ENCODE measurements at regions not wholly inside any gene's neighbourhood (a gene's known extent, or its start where the extent isn't known, plus 50 kb on each side); places are given as distances from the start of the nearest gene placed in this dataset.
"Not testable (repeated sequence)": the region's sequence is repeated elsewhere in the genome, so short reads cannot be mapped to it uniquely, and the experiment has no call there.

GRCh38 chr2:241984658-241985057 is 115.1 kb downstream of the RTP5 start:
- FAIRE-seq, result no peak

- not testable (repeated sequence) for FAIRE-seq
Observed at GRCh38 chr2:241985161-241985985, 115.8 kb downstream of the RTP5 start.

- no peak for FAIRE-seq
Observed at GRCh38 chr2:241985986-241986329, 116.4 kb downstream of the RTP5 start.

GRCh38 chr2:241986836-241987641 is 117.5 kb downstream of the RTP5 start:
- FAIRE-seq, result no peak

- FAIRE-seq, result no peak
Observed at GRCh38 chr2:241987726-241988125, 118.2 kb downstream of the RTP5 start.

- no peak for FAIRE-seq
Observed at GRCh38 chr2:241988146-241988545, 118.6 kb downstream of the RTP5 start.

- no peak for FAIRE-seq
Observed at GRCh38 chr2:241989074-241989473, 119.5 kb downstream of the RTP5 start.

GRCh38 chr2:241990466-241990865 is 120.9 kb downstream of the RTP5 start:
- no peak for FAIRE-seq

- no peak for FAIRE-seq
Observed at GRCh38 chr2:241991299-241991698, 121.8 kb downstream of the RTP5 start.

GRCh38 chr2:241992753-241993152 is 123.2 kb downstream of the RTP5 start:
- no peak for FAIRE-seq

GRCh38 chr2:241993386-241994005 is 124.0 kb downstream of the RTP5 start:
- no peak for FAIRE-seq

GRCh38 chr2:241994086-241994485 is 124.6 kb downstream of the RTP5 start:
- FAIRE-seq, result no peak

- no peak for FAIRE-seq
Observed at GRCh38 chr2:241994556-241995213, 125.2 kb downstream of the RTP5 start.

GRCh38 chr2:241996100-241996499 is 126.6 kb downstream of the RTP5 start:
- no peak for FAIRE-seq

- no peak for FAIRE-seq
Observed at GRCh38 chr2:241997017-241997416, 127.5 kb downstream of the RTP5 start.

- no peak for FAIRE-seq
Observed at GRCh38 chr2:241999184-241999583, 129.7 kb downstream of the RTP5 start.

GRCh38 chr2:242001853-242002252 is 132.3 kb downstream of the RTP5 start:
- FAIRE-seq, result no peak

- FAIRE-seq, result no peak
Observed at GRCh38 chr2:242002944-242003343, 133.4 kb downstream of the RTP5 start.

GRCh38 chr2:242004223-242004901 is 134.8 kb downstream of the RTP5 start:
- FAIRE-seq, result no peak

- no peak for FAIRE-seq
Observed at GRCh38 chr2:242004902-242005230, 135.3 kb downstream of the RTP5 start.

- not testable (repeated sequence) for FAIRE-seq
Observed at GRCh38 chr2:242006091-242006634, 136.6 kb downstream of the RTP5 start.

GRCh38 chr2:242008908-242009307 is 139.4 kb downstream of the RTP5 start:
- not testable (repeated sequence) for FAIRE-seq
